Immature natural killer cell (primary cell): ENCODE measurements at regions not wholly inside any gene's neighbourhood (a gene's known extent, or its start where the extent isn't known, plus 50 kb on each side); places are given as distances from the start of the nearest gene placed in this dataset.

Experiments used
- DNase-seq, 3 donors: peaks; one replicate each; pipeline ENCODE4 v3.0.0; 2022; ENCODE audit warnings: mixed read lengths in 1 of 3
- H3K27ac Mint-ChIP-seq, 6 donors: one replicate each; pipeline ENCODE4 v1.8.0; 2020; ENCODE audit warnings: mixed read lengths in 6 of 6, mild to moderate bottlenecking in 5 of 6, inconsistent platforms in 4 of 6, moderate library complexity in 3 of 6
- H3K27me3 Mint-ChIP-seq, 3 donors: one replicate each; pipeline ENCODE4 v1.8.0; 2020 to 2021; ENCODE audit warnings: low read depth in 3 of 3, mild to moderate bottlenecking in 3 of 3, mixed read lengths in 3 of 3, moderate library complexity in 3 of 3, inconsistent platforms in 1 of 3
- H3K36me3 Mint-ChIP-seq, 3 donors: one replicate each; pipeline ENCODE4 v1.8.0; 2020; ENCODE audit warnings: mixed read lengths in 3 of 3, inconsistent platforms in 2 of 3, mild to moderate bottlenecking in 2 of 3
- H3K4me1 Mint-ChIP-seq, 2 donors: one replicate each; pipeline ENCODE4 v1.8.0; 2020; ENCODE audit warnings: inconsistent platforms in 2 of 2, mild to moderate bottlenecking in 2 of 2, mixed read lengths in 2 of 2, moderate library complexity in 1 of 2
- H3K4me3 Mint-ChIP-seq, 5 donors: one replicate each; pipeline ENCODE4 v1.8.0; 2020; ENCODE audit warnings: mild to moderate bottlenecking in 5 of 5, mixed read lengths in 5 of 5, inconsistent platforms in 3 of 5, moderate library complexity in 3 of 5
- H3K9me3 Mint-ChIP-seq, 6 donors: one replicate each; pipeline ENCODE4 v1.8.0; 2020; ENCODE audit warnings: mild to moderate bottlenecking in 6 of 6, mixed read lengths in 6 of 6, inconsistent platforms in 4 of 6, moderate library complexity in 3 of 6

- no peak overlapping the region for H3K27ac Mint-ChIP-seq
- H3K27me3 Mint-ChIP-seq, result no peaks in the 10 kb centered on the region
- DNase-seq, result no peak
- no peaks in the 10 kb centered on the region for H3K36me3 Mint-ChIP-seq
- H3K9me3 Mint-ChIP-seq, result peaks cover 0 to 2% (median 0%) of the 10 kb centered on the region in 6 donors
- no peaks in the 10 kb centered on the region for H3K4me1 Mint-ChIP-seq
- no peak overlapping the region for H3K4me3 Mint-ChIP-seq
Measured at GRCh38 chr5:158390577-158390976, 531.6 kb upstream of the CLINT1 start.

DNA sequence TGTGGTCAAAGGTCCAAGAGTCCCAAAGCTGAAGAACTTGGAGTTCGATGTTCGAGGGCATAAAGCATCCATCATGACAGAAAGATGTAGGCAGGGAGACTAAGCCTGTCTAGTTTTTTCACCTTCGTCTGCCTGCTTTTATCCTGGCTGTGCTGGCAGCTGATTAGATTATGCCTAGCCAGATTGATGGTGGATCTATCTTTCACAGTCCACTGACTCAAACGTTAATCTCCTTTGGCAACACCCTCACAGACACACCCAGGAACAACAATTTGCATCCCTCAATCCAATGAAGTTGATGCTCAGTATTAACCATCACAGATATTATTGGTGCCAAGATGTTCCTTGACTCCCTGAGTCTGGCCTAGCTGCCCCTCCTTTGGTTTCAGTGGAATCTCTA lies 530.8 kb upstream of the CLINT1 start:
- no peak for DNase-seq
- no peak overlapping the region for H3K27ac Mint-ChIP-seq
- peaks cover 0 to 4% (median 0%) of the 10 kb centered on the region in 3 donors for H3K27me3 Mint-ChIP-seq
- no peaks in the 10 kb centered on the region for H3K4me1 Mint-ChIP-seq
- peaks cover 0 to 2% (median 0%) of the 10 kb centered on the region in 6 donors for H3K9me3 Mint-ChIP-seq
- no peak overlapping the region for H3K4me3 Mint-ChIP-seq
- no peaks in the 10 kb centered on the region for H3K36me3 Mint-ChIP-seq

GRCh38 chr5:158388021-158388420 lies 529.1 kb upstream of the CLINT1 start:
- Mint-ChIP-seq H3K4me1 (no peaks in the 10 kb centered on the region), H3K27ac (no peak overlapping the region), H3K36me3 (no peaks in the 10 kb centered on the region)

GRCh38 chr5:158387499-158387898 lies 528.6 kb upstream of the CLINT1 start:
- no peak overlapping the region for H3K4me3 Mint-ChIP-seq
- DNase-seq, result no peak
- H3K27me3 Mint-ChIP-seq, result peaks cover 0 to 4% (median 0%) of the 10 kb centered on the region in 3 donors
- no peak overlapping the region for H3K27ac Mint-ChIP-seq
- H3K36me3 Mint-ChIP-seq, result no peaks in the 10 kb centered on the region
- peaks cover 0 to 1% of the 10 kb centered on the region in 2 donors for H3K4me1 Mint-ChIP-seq
- H3K9me3 Mint-ChIP-seq, result peaks cover 0 to 1% (median 0%) of the 10 kb centered on the region in 6 donors

More at GRCh38 chr5:158388021-158388420, 529.1 kb upstream of the CLINT1 start:
- Mint-ChIP-seq H3K27me3 (peaks cover 0 to 4% (median 0%) of the 10 kb centered on the region in 3 donors), H3K9me3 (peaks cover 0 to 1% (median 0%) of the 10 kb centered on the region in 6 donors), H3K4me3 (no peak overlapping the region)
- no peak for DNase-seq

- no peak for DNase-seq
- peaks cover 0 to 1% (median 0%) of the 10 kb centered on the region in 6 donors for H3K9me3 Mint-ChIP-seq
- peaks cover 0 to 2% of the 10 kb centered on the region in 2 donors for H3K4me1 Mint-ChIP-seq
- H3K4me3 Mint-ChIP-seq, result no peak overlapping the region
- no peaks in the 10 kb centered on the region for H3K36me3 Mint-ChIP-seq
- no peak overlapping the region for H3K27ac Mint-ChIP-seq
- H3K27me3 Mint-ChIP-seq, result peaks cover 0 to 7% (median 0%) of the 10 kb centered on the region in 3 donors
Measured at GRCh38 chr5:158385982-158386381, 527.0 kb upstream of the CLINT1 start.

- DNase-seq, result no peak
- Mint-ChIP-seq H3K4me3 (no peak overlapping the region), H3K27me3 (peaks cover 0 to 7% (median 0%) of the 10 kb centered on the region in 3 donors), H3K4me1 (peaks cover 0 to 2% of the 10 kb centered on the region in 2 donors), H3K9me3 (peaks cover 0 to 2% (median 0%) of the 10 kb centered on the region in 6 donors), H3K36me3 (no peaks in the 10 kb centered on the region), H3K27ac (no peak overlapping the region)
Measured at GRCh38 chr5:158384535-158385481, 525.9 kb upstream of the CLINT1 start.

DNA sequence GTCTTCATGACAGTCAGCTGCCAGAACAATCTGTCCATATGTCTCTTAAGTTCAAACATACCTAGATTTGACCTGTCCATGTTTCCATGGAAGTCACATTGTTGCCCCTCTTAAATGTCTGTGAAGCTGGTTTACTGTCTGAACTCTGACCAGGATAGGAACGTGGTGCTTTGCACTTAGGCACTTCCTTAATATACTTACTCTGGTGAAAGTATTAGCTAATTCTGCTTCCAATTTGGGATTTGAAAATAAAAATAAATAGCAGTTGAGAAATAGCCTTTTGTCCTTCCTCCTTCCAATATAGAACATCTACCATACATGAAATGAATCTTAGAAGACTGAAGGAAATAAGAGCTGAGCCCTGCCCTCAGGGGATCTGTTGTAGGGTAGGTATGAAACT lies 524.5 kb upstream of the CLINT1 start:
- Mint-ChIP-seq H3K4me1 (peaks cover 0 to 2% of the 10 kb centered on the region in 2 donors), H3K9me3 (peaks cover 0 to 2% (median 0%) of the 10 kb centered on the region in 6 donors), H3K36me3 (no peaks in the 10 kb centered on the region), H3K4me3 (no peak overlapping the region), H3K27me3 (peaks cover 0 to 7% (median 0%) of the 10 kb centered on the region in 3 donors), H3K27ac (no peak overlapping the region)
- no peak for DNase-seq

GRCh38 chr5:158382473-158382872 lies 523.5 kb upstream of the CLINT1 start:
- no peak overlapping the region for H3K27ac Mint-ChIP-seq
- DNase-seq, result no peak
- H3K4me3 Mint-ChIP-seq, result no peak overlapping the region
- H3K9me3 Mint-ChIP-seq, result peaks cover 0 to 2% (median 0%) of the 10 kb centered on the region in 6 donors
- H3K4me1 Mint-ChIP-seq, result peaks cover 0 to 2% of the 10 kb centered on the region in 2 donors
- peaks cover 0 to 9% (median 0%) of the 10 kb centered on the region in 3 donors for H3K27me3 Mint-ChIP-seq
- no peaks in the 10 kb centered on the region for H3K36me3 Mint-ChIP-seq

- no peak for DNase-seq
- H3K4me3 Mint-ChIP-seq, result no peak overlapping the region
- peaks cover 0 to 9% (median 0%) of the 10 kb centered on the region in 3 donors for H3K27me3 Mint-ChIP-seq
- H3K36me3 Mint-ChIP-seq, result no peaks in the 10 kb centered on the region
- peaks cover 0 to 2% of the 10 kb centered on the region in 2 donors for H3K4me1 Mint-ChIP-seq
- peaks cover 0 to 2% (median 0%) of the 10 kb centered on the region in 6 donors for H3K9me3 Mint-ChIP-seq
- no peak overlapping the region for H3K27ac Mint-ChIP-seq
Measured at GRCh38 chr5:158381614-158382160, 522.7 kb upstream of the CLINT1 start.

- H3K27me3 Mint-ChIP-seq, result peaks cover 0 to 9% (median 0%) of the 10 kb centered on the region in 3 donors
- H3K4me1 Mint-ChIP-seq, result peaks cover 0 to 2% of the 10 kb centered on the region in 2 donors
Measured at GRCh38 chr5:158380661-158381060, 521.7 kb upstream of the CLINT1 start.

DNA sequence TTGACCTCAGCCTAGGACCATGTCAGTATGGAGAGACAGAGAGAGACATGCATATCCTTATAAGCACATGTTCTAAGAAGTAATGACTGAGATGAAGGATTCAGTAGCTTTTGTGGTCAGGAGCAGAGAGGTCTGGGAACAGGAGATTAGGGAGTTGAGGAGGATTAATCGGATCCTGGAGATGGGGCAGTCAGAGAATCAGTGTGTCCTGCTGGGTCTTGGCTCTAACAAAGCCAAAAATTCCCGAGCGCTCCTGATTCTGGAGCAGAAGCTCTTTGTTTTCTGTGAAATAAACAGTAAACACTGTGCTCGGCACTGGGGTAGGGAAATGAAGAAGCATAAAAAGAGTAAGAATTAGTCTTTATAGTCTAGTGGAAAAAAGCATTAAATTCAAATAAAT lies 520.0 kb upstream of the CLINT1 start:
- Mint-ChIP-seq H3K27ac (no peak overlapping the region), H3K36me3 (peaks cover 0 to 1% (median 0%) of the 10 kb centered on the region in 3 donors), H3K4me1 (peaks cover 0 to 2% of the 10 kb centered on the region in 2 donors), H3K4me3 (no peak overlapping the region), H3K27me3 (peaks cover 0 to 7% (median 0%) of the 10 kb centered on the region in 3 donors), H3K9me3 (peaks cover 0 to 2% (median under 1%) of the 10 kb centered on the region in 6 donors)
- no peak for DNase-seq

More at GRCh38 chr5:158380661-158381060, 521.7 kb upstream of the CLINT1 start:
- DNase-seq, result no peak
- no peak overlapping the region for H3K4me3 Mint-ChIP-seq
- H3K9me3 Mint-ChIP-seq, result peaks cover 0 to 1% (median 0%) of the 10 kb centered on the region in 6 donors
- no peak overlapping the region for H3K27ac Mint-ChIP-seq
- H3K36me3 Mint-ChIP-seq, result no peaks in the 10 kb centered on the region

DNA sequence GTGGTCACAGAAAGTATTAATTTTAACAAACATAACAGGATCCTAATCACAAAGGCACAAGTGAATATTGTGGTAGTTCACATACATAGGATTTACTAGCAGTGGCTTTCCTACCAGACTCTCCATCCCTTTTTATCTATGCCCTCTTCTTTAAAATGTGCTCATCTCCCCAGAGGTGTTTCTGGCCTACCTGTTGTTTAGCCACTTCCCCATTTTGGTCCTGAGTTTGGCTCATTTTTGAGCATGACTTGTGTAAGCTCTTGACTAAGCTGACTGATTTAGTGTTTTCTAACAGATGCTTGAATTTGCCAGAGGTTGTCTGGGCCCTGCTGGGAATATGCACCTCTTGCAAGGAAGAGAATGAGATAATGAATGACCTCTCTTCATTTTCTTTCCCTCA lies 517.7 kb upstream of the CLINT1 start:
- peaks cover 0 to 8% (median under 1%) of the 10 kb centered on the region in 6 donors for H3K9me3 Mint-ChIP-seq
- peaks cover 0 to 10% (median 2%) of the 10 kb centered on the region in 3 donors for H3K27me3 Mint-ChIP-seq
- no peak for DNase-seq

GRCh38 chr5:158375531-158375930 lies 516.6 kb upstream of the CLINT1 start:
- H3K27me3 Mint-ChIP-seq, result peaks cover 0 to 11% (median 2%) of the 10 kb centered on the region in 3 donors
- no peaks in the 10 kb centered on the region for H3K4me1 Mint-ChIP-seq
- peaks cover 0 to 8% (median under 1%) of the 10 kb centered on the region in 6 donors for H3K9me3 Mint-ChIP-seq
- no peak overlapping the region for H3K27ac Mint-ChIP-seq
- no peak overlapping the region for H3K4me3 Mint-ChIP-seq
- H3K36me3 Mint-ChIP-seq, result peaks cover 0 to 2% (median 0%) of the 10 kb centered on the region in 3 donors
- DNase-seq, result no peak

More for the DNA sequence above, 517.7 kb upstream of the CLINT1 start:
- no peak overlapping the region for H3K4me3 Mint-ChIP-seq
- no peak overlapping the region for H3K27ac Mint-ChIP-seq
- H3K4me1 Mint-ChIP-seq, result no peaks in the 10 kb centered on the region
- H3K36me3 Mint-ChIP-seq, result peaks cover 0 to 2% (median 0%) of the 10 kb centered on the region in 3 donors
